ENCODE measurements at regions not wholly inside any gene's neighbourhood (a gene's known extent, or its start where the extent isn't known, plus 50 kb on each side); places are given as distances from the start of the nearest gene placed in this dataset.

DNA sequence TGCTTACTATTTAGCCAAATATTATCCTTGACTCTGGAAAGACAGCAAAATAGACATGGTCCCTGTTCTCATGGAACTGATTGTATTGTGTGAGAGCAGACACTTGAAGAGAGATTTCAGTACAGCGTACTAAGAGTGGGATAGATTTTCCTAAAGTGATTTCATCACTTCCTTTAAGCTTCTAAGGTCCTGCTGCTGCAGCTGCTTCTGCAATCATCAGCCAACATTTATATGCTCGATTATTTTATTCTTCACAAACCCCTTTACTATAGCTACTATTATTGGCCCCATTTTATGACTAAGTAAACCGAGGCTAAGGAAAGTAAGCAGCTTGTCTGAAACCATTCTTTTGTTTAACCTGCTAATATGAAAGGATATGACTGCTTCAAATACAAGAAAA, 137.7 kb downstream of the SPATA31D1 start:
- TF ChIP-seq CTCF (conservative IDR thresholded peaks at IDR 0.05; ENCODE audit: low read depth, low read length): no peak
- no peak for TF ChIP-seq EZH2 (IDR thresholded peaks at IDR 0.05; ENCODE audit: low read length, unreplicated experiment)

All from PC-3 (cell line).